ENCODE measurements at regions not wholly inside any gene's neighbourhood (a gene's known extent, or its start where the extent isn't known, plus 50 kb on each side); places are given as distances from the start of the nearest gene placed in this dataset.

DNA sequence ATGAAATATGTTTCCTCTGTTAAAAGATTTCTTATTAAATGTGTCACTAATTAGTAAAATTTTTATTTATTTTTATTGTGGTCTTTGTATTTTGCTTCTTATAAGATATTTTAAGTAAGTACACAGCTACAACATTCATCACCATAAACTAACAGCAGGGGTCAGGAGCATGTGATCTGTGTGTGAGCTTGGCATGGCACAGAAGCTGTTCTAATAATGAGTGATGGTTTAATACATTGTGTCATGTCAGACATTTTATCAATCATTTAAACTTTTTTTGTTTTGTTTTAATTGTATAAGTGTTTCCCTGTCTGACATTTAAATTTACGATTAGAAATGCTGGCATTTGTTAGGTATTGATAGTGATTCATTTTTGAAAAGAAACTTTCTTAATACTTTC is 585.4 kb downstream of the DSC3 start (continued):
- TF ChIP-seq JUND (IDR thresholded peaks at IDR 0.05; ENCODE audit: low read length) (no peak), KDM4A (IDR thresholded peaks at IDR 0.05; ENCODE audit: low read depth, low read length, severe bottlenecking) (no peak)
